Activated CD8-positive, alpha-beta memory T cell treated with anti-CD3 and anti-CD28 coated beads, Interleukin-2, amount 50 U/mL, for 4 hours (primary cell): ENCODE measurements at regions not wholly inside any gene's neighbourhood (a gene's known extent, or its start where the extent isn't known, plus 50 kb on each side); places are given as distances from the start of the nearest gene placed in this dataset.

Experiments
- DNase-seq: peaks from one replicate; pipeline ENCODE4 v3.0.0-alpha.2; 2020

- no peak for DNase-seq
These were observed 273.7 kb downstream of the SOX9 start for GRCh38 chr17:72394531-72394930.

- DNase-seq: no peak
These were observed 275.3 kb downstream of the SOX9 start for GRCh38 chr17:72396121-72396520.

DNA sequence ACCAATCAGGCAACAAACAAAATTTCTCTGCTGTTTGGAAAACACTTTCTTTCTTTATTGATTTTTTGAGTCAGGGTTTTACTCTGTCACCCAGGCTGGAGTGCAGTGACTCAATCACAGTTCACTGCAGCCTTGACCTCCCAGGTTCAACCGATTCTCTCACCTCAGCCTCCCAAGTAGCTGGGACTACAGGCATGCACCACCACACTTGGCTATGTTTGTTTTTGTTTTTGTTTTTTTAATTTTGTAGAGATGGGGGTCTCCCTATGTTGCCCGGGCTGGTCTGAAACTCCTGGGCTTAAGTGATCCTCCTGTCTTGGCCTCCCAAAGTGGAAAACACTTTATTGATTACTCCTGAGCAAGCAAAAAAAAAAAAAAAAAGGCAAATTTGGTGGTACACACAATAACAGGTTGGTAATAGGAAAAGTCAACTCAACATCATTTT lies 276.4 kb downstream of the SOX9 start:
- DNase-seq: no peak

DNA sequence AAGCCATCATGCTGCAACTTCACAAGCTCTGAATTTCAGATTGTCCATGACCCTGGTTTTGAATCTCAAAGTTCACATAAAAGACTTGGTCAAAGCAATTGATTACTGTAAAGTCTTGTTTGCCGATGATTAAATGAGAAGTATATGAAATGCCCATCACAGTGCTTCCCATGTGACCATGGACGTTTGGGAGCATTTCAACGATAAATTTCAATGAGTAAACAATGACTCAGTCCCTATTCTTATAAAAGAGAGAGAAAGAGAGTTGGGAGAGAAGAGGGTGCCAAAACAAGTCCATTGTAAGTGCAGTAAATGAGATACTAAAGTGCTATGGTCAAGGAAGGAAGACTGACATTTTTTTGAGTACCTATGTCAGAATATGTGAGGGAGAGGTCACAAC lies 276.9 kb downstream of the SOX9 start:
- DNase-seq: no peak

DNA sequence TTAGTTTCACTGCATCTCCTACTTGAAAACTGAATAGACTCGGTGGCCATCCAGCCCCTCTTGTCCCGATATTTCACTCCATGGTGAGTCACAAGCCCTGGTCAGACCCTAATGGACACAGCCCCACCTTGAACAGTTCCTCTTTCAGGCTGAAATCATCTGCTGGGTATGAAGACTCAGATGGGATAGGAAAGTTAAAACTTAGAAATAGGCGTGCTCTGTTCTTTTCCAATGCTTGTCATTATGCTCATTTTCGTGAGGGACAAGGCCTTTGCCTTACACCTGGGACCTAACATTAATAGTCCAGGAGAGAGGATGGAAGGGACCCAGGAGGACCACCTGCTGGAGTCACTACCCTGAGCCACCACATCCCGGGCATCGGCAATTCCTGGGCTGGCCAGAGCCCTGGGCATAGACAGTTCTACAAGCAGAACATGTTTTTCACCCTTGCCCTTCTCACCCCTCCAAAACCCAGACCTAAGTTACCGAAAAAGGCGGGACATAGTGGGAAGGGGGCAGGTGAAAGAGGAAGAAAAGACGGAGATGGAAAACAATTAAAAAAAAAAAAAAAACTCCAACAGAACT lies 278.3 kb downstream of the SOX9 start:
- DNase-seq: no peak

GRCh38 chr17:72399608-72400487 lies 279.0 kb downstream of the SOX9 start:
- no peak for DNase-seq

GRCh38 chr17:72400488-72400827 lies 279.6 kb downstream of the SOX9 start:
- no peak for DNase-seq

DNA sequence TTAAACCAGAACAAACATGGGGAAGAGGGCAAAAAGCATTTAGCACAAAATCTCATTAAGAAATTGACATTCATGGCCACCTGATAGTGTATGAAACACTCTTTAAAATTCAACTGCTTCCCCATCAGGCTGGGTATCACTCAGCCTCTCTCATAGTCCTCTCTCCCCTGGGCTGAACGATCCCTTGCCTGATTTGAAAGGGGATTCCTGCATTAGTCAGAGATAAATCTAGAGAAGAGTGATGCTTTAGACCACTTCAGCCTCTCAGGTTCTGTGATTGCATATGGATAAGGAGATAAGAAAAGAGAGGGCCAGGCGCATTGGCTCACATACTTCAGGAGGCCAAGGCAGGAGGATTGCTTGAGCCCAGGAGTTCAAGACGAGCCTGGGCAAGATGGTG lies 280.0 kb downstream of the SOX9 start:
- no peak for DNase-seq

GRCh38 chr17:72401883-72402726 lies 281.3 kb downstream of the SOX9 start:
- no peak for DNase-seq

GRCh38 chr17:72402727-72403210 lies 281.9 kb downstream of the SOX9 start:
- DNase-seq: no peak

- no peak for DNase-seq
These were observed 282.9 kb downstream of the SOX9 start for GRCh38 chr17:72403713-72404209.

DNA sequence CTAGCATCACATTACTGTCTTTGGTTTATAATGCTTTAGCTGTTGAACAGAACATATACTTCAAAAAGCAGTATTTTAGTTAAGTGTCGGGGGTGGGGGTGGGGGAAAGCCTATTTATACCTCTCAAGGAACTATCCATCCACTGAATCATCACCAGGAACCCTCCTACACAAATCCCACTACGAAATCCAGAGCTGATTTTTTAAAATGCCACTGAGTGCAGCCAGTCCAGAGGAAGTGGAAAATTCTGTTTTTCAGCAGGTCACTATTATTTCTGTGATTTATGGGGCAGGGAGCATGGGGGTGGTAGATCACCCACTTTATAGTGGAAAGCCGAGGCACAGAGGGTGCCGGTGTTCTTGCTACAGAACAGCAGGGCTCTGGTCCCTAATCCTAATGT lies 284.1 kb downstream of the SOX9 start:
- DNase-seq: no peak

GRCh38 chr17:72405662-72406230 lies 284.9 kb downstream of the SOX9 start:
- DNase-seq: no peak

DNA sequence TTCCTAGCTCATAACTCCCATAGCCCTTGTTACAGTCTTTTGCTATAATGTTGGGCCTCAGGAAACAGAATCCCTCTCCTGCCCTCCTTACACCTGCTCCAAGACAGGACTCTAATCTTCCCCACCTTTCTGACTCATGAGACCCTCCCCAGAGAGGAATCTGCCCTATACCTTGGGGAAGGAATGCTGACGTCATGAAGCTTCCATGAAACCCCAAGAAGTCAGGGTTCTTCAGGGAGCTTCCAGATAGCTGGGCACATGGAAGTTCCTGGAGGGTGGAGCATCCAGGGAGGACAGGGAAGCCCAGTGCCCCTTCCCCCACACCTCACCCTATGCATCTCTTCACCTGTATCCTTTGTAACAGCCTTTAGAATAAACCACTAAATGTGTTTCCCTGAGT lies 285.7 kb downstream of the SOX9 start:
- no peak for DNase-seq

- no peak for DNase-seq
These were observed 286.6 kb downstream of the SOX9 start for GRCh38 chr17:72407336-72407909.

DNA sequence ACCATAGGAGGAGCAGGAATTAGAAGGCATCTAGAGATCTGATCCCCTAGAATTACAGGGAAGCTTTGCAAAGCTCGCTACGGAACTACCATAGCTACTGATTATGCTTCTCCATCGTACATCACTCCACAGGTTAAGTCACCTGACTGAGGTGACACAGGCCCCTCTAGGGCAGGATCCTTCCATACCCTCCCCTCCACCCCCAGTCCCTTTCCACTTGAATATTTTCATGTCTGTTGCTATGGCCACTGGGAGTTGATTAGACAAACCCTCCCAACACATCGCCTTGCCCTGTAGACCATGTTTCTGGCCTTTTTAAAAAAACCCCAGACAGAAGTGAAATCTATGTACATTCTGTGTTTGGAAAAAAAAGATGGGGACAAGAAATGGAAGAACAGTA lies 287.1 kb downstream of the SOX9 start:
- DNase-seq: no peak

- DNase-seq: no peak
These were observed 287.8 kb downstream of the SOX9 start for GRCh38 chr17:72408641-72409040.

GRCh38 chr17:72409405-72410002 lies 288.7 kb downstream of the SOX9 start:
- no peak for DNase-seq

- no peak for DNase-seq
These were observed 290.3 kb downstream of the SOX9 start for GRCh38 chr17:72411124-72411563.

DNA sequence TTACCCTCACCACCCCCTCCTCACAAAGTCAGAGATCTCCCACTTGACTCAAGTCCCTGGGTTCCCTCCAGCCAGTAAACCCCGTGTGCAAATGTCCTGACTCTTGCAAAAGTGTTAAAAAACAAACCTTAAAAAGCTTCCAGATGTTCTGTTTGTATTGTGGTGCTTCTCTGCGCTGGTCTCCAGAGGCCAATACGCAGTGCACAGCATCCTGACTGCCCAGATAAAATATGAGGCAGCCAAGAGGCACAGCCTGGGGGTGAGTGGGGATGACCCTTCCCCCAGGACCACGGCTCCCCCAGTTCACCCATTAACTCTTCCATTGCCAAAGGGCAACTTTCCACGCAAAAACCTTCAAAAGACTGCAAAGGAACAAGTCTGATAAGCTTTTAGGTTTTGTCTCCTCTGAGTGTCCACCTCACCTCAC lies 291.8 kb downstream of the SOX9 start:
- no peak for DNase-seq

DNA sequence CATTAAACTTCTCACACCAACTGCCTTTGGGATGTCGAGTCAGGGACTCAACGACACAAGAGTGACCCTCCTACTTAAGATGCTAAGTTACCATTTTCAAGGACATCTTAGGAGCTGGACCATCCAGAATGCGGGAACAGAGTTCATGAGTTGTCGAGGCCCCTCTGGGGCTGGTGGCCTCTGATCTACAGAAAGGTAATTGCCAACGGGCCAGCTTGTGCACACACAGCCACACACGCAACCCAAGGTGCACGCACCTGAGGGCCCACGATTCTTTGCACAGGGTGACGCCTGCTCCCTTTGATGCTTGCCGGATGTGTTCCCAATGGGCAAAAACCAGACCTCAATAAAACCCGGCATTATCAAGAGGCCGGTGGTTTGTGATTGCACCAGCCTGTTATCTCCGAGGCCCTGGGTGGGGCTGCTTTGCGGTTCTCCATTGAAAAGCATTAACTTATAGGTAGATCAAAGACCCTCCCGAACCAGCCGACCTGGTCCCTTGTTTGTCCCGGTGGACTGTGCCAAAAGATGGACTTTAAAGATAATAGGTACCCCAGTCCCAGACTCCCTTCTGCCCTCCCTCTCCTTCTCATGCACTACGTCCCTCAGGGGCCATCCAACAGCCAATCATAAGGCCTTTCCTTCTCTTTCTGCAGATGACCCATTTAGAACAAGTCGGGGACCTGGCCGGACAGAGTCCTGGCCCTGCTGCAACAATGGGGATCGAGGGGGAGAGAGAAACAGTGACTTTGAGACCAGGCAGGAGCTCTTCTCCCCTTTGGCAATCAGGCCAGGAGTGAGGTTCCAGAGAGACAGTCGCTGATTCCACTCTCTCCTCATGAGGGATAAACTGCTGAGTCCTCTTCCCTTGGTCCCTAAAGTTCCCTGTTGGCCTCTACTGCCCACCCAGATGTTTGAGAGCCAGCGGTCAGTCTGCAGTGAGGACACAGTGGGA lies 292.5 kb downstream of the SOX9 start:
- no peak for DNase-seq
